GM12865 (cell line): ENCODE measurements at regions not wholly inside any gene's neighbourhood (a gene's known extent, or its start where the extent isn't known, plus 50 kb on each side); places are given as distances from the start of the nearest gene placed in this dataset.

Experiments
- DNase-seq: peaks from one replicate; pipeline ENCODE4 v3.0.0; 2010; ENCODE audit warnings: low read depth
- H3K4me3 ChIP-seq: 2 replicates; pipeline ENCODE4 v1.5.1; 2011; ENCODE audit warnings: mild to moderate bottlenecking, low read depth, low read length, control low read depth
- CTCF ChIP-seq: IDR thresholded peaks from 2 replicates; pipeline ENCODE4 v1.5.1; 2011; ENCODE audit warnings: low read length, control low read depth, low read depth, inconsistent platforms; ENCODE audit not compliant: insufficient read depth; ENCODE audit errors: missing control alignments

GRCh38 chr15:93243573-93243972 lies 154.6 kb upstream of the RGMA start:
- H3K4me3 ChIP-seq = no peak overlapping the region
- no peak for DNase-seq
- TF ChIP-seq CTCF = no peak

GRCh38 chr15:93241696-93242585 lies 152.9 kb upstream of the RGMA start:
- no peak overlapping the region for H3K4me3 ChIP-seq
- no peak for TF ChIP-seq CTCF
- no peak for DNase-seq

GRCh38 chr15:93239993-93240392 lies 151.0 kb upstream of the RGMA start:
- TF ChIP-seq CTCF = no peak
- H3K4me3 ChIP-seq = no peak overlapping the region
- DNase-seq = no peak

GRCh38 chr15:93239591-93239990 lies 150.6 kb upstream of the RGMA start:
- no peak for DNase-seq
- H3K4me3 ChIP-seq = no peak overlapping the region
- TF ChIP-seq CTCF = no peak

GRCh38 chr15:93238641-93239040 lies 149.6 kb upstream of the RGMA start:
- TF ChIP-seq CTCF = no peak
- no peak for DNase-seq
- no peak overlapping the region for H3K4me3 ChIP-seq

GRCh38 chr15:93235926-93236780 lies 147.1 kb upstream of the RGMA start:
- no peak for TF ChIP-seq CTCF
- DNase-seq = no peak
- H3K4me3 ChIP-seq = no peak overlapping the region

- no peak for DNase-seq
- H3K4me3 ChIP-seq = no peak overlapping the region
- TF ChIP-seq CTCF = no peak
Measured at GRCh38 chr15:93235269-93235668, 146.3 kb upstream of the RGMA start.
